NCI-H446 treated with DMSO at 0.1 percent for 48 hours (cell line): ENCODE measurements at regions not wholly inside any gene's neighbourhood (a gene's known extent, or its start where the extent isn't known, plus 50 kb on each side); places are given as distances from the start of the nearest gene placed in this dataset.

Experiments
- DNase-seq: peaks from one replicate; lab custom pipeline; 2025; lab: John Stamatoyannopoulos, UW

DNA sequence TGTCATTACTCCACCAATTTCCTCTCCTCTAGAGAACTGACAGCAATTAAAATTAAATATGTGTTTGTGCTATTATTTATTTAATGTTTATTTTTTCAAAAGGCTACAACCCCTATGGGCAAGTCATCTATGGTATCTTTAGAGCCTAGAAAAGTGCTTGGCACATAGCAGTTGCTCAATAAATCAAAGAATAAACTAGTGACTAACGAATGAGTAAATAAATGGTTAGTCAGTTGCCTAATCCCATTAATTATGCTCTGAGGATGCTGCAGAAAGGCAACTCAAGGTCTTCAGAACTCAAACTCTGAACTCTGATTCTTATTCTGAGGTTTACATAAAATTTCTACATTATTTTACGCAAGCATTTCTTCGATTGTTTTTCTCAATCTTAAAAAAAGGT lies 193.0 kb upstream of the TSHZ2 start:
- DNase-seq = no peak

DNA sequence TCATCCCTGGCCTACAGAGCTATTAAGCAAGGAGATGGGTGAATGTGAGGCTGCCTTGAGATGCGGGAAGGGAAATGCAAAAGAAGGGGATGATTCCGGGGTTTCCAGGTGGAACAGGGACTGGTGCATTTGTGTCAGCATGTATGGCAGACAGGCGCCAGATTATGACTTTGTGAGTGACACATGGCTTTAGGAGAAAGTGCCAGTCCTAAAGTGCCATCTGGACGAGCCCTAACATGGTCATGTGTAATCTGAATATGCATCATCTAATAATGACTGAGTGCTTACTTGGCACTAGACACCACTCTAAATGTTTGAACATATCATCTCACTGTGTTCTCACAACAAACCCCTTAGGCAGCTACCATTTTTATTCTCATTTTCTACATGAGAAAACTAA lies 195.0 kb upstream of the TSHZ2 start:
- peak; percentile 61 for DNase-seq

DNA sequence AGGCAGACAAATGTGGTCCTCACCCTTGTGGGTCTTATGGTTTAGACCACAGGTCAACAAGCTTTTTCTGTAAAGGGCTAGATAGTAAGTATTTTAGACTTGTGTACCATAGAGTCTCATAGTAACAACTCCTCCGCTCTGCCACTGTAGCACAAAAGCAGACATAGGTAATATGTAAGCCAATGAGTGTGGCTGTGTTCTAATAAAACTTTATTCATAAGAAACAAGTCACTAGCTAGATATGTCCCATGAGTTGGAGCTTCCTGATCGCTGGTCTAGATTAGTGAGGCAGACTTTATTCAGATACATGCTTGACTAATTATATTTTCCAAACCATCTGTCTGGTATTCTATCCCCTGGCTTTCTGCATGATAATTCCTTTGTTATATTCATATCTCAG lies 196.4 kb upstream of the TSHZ2 start:
- peak; percentile 6 for DNase-seq

DNA sequence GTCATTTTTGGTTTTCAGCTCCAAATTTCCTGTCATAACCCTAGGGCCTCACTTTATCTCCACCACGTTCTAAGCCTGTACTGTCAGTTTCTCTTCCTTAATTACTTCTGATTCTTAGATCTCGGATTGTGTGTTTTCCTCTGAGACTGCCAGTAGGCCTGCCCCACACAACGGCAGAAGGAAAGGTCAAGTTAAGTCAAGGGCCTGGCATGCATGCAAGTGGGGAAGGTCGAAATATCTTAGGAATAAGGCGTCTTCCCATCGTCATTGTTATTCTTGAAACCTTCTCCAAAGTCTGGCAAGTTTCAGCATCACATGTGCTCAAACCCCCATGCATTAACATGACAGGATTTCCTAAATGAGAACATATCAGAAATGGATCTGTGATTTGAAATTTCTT lies 203.5 kb upstream of the TSHZ2 start:
- DNase-seq = no peak

DNA sequence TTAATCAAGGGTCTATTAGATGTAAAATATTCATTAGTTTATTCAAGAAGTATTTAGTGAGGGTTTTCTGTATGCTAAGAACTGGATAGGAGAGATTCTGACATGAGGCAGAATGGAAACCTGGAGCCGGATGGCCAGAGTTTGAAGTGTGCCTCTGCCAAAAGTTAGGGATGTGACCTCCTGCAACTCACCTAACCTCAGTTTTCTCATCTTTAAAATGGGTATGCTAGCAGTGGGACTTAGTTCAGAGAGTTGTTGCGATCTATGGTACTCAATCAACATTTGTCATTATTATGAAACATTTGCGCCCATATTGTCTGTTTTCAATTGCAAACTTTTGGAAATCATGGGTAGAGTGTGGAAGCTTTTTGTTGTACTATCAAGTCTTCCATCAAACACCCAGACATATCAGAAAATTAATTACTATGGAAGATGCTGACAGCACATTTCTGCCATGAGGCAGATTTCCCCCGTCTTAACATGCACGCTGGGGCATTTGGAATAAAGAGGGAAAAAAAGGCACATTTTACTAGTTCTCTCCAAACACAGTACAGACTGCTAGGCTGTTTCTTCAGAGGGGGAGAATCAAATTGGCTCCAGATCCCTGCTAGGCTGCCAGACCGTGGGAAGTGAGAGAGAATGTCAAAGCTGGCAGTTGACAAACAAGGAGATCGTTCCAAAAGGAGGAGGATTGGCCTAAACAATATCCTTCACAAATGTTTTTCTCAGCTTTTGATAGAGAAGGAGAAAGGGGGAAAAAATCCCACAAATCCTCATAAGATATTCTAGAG lies 205.3 kb upstream of the TSHZ2 start:
- peak; percentile 70 for DNase-seq

DNA sequence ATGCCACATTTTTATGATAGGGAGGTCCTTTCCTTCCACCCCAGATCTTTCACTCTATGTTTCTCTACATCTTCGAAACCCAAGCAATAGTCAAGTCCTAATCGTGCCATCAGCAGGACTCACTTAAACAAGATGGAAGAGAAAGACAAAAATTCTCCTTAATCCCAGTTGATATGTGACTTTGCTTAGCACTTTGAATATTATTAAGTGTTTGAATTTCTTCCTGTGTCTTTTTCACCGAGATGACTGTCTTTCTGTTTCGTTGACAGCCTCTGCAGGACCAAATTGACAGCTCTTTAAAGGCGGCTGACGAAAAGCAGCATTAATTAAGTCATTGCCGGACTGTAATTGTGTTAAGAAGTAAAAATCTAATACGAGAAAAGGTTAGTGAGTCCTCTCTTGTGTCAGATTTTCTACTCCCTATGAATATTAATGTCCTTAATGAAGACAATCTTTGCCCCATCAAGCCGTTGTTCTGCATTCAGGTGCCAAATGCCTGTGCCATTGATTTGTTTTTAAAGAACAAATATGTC lies 208.8 kb upstream of the TSHZ2 start:
- DNase-seq = no peak

DNA sequence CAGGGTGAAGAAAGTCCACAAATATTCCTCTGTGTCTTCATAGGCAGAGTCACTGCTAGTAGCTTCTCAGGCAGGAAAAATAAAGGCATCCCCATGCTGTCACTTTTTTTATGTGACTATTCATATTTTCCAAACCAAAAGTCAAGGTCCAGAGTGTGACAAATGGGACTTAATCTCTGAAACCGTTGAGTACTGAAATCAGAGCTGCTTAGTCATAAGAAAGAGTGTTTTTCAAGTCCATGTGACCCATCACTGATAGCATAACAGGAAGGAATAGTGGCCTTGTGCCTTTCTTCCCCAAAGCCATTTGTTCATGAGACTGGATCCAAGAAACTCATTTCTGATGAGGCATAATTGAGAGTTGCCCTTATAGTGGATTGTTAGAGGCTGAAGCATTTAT lies 210.3 kb upstream of the TSHZ2 start:
- DNase-seq = no peak

DNA sequence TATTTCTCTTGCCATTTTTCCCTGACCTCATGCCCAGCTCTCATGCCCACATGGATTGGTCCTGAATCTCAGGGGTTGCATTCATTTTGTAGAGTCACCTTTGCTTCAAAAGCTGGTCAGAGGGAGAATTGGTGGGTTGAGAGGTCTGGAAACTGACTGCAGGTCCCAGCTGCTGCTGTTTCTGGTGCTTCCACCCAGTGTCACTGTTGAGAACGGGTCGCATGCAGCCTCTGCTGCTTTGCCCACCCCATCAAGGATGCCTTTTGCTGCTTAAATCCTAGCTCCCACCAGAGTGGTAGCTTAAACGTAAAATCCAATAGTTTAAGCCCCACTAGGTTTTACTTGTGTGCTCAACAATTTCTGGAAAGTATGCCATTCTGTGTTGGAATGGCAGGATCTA lies 211.4 kb upstream of the TSHZ2 start:
- no peak for DNase-seq

DNA sequence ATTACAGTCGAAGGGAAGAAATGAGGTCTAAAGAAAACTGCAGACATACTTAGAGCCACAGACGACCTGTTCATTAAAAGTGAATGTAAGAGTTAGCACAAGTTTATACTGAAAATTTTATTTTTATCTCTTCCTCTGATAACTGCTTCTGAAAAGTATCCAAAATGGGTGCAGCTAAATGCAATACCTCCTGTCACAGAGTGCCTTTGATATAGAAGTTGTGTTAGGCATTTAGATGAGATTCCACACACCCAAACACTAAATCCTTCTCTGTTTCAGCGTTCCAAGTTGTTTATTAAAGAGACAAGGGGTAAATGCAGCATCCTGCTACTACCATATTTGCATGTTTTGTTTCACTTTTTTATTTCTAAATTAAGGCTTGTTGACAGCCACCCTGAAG lies 214.7 kb upstream of the TSHZ2 start:
- DNase-seq = no peak

DNA sequence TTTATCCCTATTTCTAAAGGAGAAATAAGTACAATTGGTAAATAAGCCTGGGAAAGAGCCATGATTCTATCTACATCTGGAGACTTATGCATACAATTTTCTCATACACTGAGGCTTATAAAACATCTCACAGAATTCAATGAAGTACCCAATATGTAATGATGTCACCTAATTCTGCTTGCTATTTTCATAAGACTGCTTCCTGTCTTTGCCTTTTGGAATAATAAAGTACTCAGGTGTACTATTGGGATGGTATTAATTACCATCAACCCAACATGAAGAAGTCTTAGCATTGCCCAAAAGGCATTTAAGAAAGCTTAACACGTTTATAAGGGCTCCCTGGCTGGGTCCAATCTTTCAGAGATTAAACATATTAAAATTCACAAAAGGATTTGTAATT lies 216.4 kb upstream of the TSHZ2 start:
- DNase-seq = no peak

DNA sequence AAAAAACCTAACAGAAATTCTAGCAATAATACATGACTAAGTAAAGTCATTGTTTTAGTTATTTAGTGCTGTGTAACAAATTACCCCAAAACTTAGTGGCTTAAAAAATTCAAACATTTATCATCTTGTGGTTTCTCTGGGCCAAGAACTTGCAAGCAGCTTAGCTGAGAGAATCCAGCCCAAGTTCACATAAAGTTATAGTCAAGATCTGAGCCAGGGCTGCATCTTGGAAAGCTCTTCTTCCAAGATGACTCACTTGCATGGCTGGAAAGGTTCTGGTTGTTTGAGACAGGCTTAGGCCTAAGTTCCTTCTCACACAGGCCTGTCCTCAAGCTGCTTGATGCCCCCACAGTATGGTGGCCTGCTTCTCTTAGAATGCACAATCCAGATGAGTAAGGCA lies 217.8 kb upstream of the TSHZ2 start:
- DNase-seq = no peak

DNA sequence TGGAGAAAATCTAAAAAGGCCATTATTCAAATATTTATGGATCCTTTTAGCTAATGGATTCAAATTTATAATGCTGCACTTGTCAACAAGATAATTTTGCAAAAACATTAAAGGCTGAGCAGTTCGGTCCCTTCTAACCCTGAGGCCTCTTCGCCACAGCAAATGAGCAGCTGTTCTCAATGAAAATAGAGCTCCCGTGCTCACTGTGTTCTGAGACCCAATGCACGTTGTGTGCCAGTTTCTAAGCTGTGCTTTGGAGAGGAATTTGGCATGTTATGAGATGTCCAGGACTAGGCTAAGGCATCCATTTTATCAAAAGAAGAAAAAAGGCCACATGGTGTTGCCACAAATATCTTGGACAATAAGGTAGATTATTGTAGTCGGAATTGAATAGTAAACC lies 220.1 kb upstream of the TSHZ2 start:
- DNase-seq = peak; percentile 3

DNA sequence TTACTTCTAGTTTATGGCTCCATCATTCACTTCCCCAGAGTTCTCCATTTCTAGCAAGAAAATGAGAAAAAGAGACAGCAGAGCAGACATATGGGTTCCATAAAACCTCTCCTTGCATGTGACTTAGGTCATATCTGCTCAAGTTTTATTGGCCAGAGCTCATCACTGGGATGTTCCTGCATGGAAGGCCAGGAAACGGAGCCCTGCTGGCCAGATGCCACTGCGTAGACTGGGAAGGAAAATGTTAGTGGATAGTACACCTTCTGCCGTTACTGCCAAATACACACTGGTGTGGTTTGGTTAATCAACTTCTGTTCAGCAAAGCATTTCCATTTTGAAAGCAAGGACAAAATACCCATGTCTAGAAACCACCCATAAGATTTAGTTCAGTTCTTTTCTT lies 220.6 kb upstream of the TSHZ2 start:
- peak; percentile 70 for DNase-seq

DNA sequence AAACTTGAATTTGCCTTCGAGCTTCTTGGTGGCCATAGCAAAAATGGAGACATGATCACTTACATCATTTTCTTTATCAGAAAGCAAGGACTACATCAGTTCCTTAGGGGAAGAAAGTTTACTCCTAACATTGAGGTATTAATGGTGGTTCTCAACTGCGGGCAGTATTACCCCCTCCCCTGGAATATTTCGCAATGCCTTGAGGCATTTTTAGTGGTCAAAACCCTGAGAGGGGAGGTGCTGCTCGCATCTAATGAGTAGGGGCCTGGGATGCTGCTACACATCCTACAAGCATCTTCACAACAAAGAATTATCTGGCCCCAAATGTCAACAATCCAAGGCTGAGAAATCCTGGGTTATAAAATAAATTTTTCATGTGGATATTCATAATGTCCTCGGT lies 222.2 kb upstream of the TSHZ2 start:
- DNase-seq = no peak

DNA sequence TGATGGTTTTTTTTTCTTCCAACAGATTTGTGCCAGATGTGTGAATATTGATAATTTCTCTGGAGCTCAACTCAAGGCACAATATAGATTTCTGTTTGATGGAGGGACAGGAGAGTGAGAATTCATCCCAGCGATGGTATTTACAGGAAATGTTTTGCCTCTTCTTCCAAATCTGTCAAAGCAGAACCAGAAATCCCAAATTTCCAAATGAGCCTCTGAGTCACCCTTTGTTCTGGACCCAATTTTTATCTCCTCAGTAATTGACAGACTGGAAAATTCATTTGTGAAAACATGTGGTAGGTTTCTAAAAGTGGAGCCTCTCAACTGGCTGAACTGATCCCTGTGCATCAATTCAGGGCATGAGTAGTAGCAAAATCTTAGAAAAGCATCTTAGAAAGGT lies 223.2 kb upstream of the TSHZ2 start:
- no peak for DNase-seq

DNA sequence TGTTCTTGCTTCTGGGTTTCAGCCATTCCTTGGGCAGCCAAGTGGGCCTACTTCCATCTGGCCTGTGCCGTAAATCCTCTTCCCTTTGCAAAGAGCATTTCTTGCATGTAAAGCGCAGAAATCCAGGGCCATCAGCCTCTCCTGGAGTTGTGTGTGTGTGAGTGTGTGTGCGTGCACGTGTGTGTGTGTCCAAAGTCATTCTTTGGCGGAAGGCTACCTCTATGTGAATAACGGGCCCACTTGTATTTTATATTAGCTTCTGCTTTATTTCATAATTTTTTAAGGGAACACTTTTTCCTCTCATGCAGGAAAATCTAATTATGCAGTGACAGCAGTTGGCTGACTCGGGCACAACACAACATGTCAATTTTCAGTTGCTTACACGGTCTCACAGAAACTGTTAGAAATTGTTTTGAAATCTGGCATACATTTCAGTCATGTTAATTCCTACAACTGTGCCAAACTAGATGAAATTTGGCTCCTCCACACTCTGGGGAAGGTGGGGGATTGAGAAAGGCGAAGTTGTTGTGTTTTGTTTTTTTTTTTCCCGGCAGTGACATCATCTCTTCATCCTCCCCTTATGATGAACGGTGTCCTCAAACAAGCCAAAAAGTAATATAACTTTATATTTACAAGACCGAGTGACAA lies 223.7 kb upstream of the TSHZ2 start:
- peak; percentile 95 for DNase-seq

DNA sequence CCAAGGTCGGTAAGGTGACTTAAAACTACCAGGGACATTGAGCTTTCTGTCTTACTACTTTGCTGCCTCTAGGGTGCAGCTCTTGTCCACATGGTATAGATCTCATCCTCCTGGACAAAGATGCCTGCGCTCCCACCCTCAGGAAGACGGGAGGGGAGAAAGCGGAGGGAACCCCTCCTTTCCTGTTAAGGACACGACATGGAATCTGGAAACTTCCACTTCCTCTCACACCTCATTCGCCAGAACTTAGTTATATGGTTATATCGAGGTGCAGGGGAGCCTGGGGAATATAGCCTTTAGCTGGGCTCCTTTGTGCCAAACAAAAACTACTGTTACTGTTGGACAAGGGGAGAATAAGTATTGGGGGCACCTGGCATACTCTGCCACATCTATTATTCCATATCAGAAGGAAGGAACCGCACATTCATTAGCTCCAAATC lies 224.3 kb upstream of the TSHZ2 start:
- DNase-seq = peak; percentile 79

DNA sequence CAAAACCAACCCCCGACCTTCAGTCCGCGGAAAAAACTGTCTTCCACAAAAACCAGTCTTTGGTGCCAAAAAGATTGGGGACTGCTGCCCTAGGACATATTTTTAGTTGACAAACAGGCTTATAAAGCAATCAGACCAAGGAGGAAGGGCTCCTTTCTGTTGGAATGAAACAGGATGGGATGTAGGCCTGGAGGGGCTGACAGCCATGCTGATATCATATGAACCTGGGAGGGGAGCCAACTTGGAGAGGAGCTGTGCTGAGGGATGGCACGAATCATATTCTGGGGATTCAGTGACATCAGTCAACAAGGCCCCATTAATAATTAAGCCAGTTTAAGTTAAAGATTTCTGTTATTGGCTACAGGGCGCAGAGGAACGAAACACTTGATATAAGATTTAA lies 225.4 kb upstream of the TSHZ2 start:
- peak; percentile 56 for DNase-seq

DNA sequence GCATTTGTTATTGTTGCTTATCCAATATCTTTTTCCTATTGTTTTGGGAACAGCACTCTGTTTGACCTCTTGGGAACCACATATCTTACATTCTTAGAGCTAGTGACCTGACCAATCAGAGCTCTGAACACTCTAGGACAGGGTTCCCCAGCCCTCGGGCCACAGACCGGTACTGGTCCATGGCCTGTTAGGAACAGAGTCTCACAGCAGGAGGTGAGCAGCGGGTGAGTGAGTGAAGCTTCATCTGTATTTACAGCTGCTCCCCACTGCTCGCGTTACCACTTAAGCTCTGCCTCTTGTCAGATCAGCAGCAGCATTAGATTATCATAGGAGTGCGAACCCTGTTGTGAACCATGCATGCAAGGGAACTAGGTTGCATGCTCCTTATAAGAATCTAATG lies 226.0 kb upstream of the TSHZ2 start:
- DNase-seq = no peak

DNA sequence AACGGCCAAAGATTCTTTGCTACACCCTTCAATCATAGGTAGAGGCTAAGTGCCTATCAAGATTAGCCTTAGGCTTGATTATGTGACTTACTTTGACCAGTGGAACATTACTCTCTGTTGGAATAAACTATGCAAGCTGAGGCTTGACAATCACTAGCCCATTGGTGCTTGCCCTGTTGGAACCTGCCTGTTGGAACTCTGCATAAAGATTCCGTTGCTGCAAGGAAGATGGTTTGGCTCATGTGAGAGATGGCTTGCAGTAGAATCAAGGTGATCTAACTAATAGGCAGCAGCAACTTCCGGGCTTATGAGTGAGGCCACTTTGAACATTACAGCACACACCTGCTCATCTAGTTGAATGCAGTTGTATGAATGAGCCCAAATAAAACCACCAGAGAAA lies 227.7 kb upstream of the TSHZ2 start:
- DNase-seq = no peak

DNA sequence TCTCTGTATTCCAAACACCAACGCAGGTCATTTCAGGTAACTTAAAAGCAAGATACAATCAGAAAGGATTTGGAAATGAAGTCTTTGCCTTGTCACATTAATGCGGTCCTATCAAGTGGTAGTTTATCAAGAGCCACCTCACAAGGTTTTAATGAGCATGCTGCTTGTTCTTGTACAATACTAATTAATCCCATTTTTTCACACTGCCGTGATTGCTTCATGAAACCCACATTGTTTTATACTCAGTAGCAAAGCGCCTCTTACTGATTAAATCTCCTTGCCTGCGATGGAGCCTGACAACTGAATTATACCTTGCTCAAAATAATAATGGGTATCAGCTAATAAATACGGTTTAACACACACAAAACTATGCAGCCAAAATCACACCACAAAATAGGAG lies 234.1 kb upstream of the TSHZ2 start:
- no peak for DNase-seq

DNA sequence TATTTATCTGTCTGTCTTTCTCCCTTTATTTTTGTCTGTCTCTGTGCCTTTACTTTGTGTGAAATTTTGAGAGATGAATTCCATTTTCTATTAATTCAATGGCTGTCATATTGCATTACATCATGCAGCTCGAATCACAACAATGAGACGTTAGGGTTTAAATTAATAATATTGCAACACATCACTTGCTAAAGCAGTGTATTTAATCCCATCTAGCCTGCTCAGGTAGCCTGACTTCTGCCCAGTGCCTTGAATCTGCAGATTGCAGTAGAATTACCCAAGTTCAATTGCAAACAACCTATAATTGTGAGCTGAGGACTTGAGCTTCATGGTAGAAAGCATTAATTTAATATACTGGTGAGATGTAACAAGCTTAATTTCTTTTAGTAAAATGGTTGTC lies 235.7 kb upstream of the TSHZ2 start:
- DNase-seq = no peak

DNA sequence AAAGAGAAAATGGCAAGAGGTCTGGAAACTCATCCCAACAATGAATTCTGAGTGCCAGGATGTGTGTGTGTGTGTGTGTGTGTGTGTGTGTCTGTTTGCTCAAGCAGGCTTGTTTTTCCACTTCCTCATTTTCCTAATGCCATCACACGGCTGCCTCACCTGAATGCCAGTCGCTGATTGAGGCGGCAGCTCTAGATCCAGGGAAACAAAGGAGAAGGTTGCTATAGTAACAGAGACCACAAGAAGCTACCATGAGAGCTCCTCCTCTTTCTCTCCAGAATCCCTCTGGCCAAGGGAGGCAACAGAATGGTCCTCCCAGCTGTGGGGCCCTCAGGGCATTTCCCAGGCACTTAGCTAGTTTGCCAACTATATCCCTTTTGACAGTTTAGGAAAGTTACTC lies 241.1 kb upstream of the TSHZ2 start:
- no peak for DNase-seq
